ENCODE measurements at regions not wholly inside any gene's neighbourhood (a gene's known extent, or its start where the extent isn't known, plus 50 kb on each side); places are given as distances from the start of the nearest gene placed in this dataset.

GRCh38 chr2:67879586-67880290 is 183.1 kb downstream of the C1D start:
- Histone ChIP-seq H3K4me1 (no peaks in the 10 kb centered on the region), H3K36me3 (no peaks in the 10 kb centered on the region), H3K27me3 (no peaks in the 10 kb centered on the region), H3K9me3 (no peaks in the 10 kb centered on the region), H3K4me3 (no peak overlapping the region), H3K27ac (no peak overlapping the region)
- DNase-seq, result no peak
- TF ChIP-seq CTCF (IDR thresholded peaks at IDR 0.05) (no peak), POLR2A (IDR thresholded peaks at IDR 0.05) (no peak)

- no peaks in the 10 kb centered on the region for H3K9me3 ChIP-seq
- H3K4me3 ChIP-seq, result no peak overlapping the region
- no peaks in the 10 kb centered on the region for H3K27me3 ChIP-seq
- no peak for DNase-seq
- no peak overlapping the region for H3K27ac ChIP-seq
- TF ChIP-seq CTCF (IDR thresholded peaks at IDR 0.05) (no peak), POLR2A (IDR thresholded peaks at IDR 0.05) (no peak)
- H3K4me1 ChIP-seq, result no peaks in the 10 kb centered on the region
- H3K36me3 ChIP-seq, result no peaks in the 10 kb centered on the region
These were observed 182.5 kb downstream of the C1D start for GRCh38 chr2:67880291-67880761.

DNA sequence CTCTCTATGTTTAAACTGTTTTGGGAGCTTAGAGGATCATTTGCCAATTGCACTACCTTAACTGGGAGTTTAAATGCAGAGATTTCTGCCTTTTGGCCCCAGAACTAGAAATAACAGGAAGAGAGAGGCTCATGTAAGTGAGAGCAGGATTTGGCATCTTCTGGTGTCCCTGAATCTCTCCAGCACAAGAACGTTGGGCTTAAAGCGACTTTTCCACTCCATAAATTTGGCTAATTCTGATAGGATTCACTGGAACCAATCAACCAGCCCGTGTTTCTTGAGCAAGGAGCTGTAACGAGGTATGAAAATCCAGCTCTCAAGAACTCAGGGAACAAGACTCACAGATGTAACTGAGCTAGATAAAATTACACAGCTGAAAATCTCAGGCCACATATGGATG is 181.0 kb downstream of the C1D start:
- Histone ChIP-seq H3K4me3 (no peak overlapping the region), H3K36me3 (no peaks in the 10 kb centered on the region), H3K9me3 (no peaks in the 10 kb centered on the region), H3K27me3 (no peaks in the 10 kb centered on the region), H3K4me1 (no peaks in the 10 kb centered on the region), H3K27ac (no peak overlapping the region)
- no peak for TF ChIP-seq POLR2A (IDR thresholded peaks at IDR 0.05)
- TF ChIP-seq CTCF (IDR thresholded peaks at IDR 0.05), result no peak
- no peak for DNase-seq

DNA sequence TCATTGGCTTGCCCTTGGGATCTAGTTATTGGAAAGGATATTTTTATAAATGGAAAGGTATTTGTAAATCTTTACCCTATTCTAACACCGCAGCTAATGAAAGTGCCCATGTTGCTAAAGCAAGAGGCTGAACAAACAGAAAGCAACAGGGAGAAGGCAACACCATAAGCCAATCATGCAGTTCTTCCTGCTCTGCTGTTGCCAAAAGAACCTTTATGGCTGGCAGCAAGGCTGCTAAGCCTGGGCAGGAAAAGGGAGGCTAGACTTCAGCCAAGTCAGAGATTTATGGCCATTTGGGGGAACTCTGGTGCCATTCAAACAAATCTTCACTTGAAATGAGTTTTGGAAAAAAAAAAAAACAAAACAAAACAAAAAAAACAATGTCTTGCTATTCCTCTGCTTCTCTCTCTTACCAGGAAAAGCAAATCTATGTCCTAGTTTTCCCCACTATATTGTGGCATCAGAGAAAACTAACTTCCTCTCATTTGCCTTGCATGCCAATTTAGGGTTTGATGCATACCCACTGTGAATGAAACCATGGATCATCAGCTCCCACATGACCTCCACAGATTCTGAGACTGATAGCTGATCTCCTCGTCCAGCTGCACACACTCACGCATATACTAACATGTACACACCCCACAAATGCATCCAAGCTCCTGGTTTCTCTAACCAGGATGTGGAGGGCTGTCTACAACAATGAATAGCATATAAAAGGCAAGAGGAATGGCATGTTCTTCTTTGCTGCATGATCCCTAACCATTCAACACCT is 179.3 kb downstream of the C1D start:
- no peak overlapping the region for H3K27ac ChIP-seq
- H3K4me3 ChIP-seq, result no peak overlapping the region
- no peak for DNase-seq
- H3K27me3 ChIP-seq, result no peaks in the 10 kb centered on the region
- TF ChIP-seq CTCF (IDR thresholded peaks at IDR 0.05) (no peak), POLR2A (IDR thresholded peaks at IDR 0.05) (no peak)
- H3K4me1 ChIP-seq, result no peaks in the 10 kb centered on the region
- H3K9me3 ChIP-seq, result no peaks in the 10 kb centered on the region
- no peaks in the 10 kb centered on the region for H3K36me3 ChIP-seq

GRCh38 chr2:67888351-67889005 is 174.3 kb downstream of the C1D start:
- H3K27me3 ChIP-seq, result no peaks in the 10 kb centered on the region
- no peaks in the 10 kb centered on the region for H3K4me1 ChIP-seq
- no peak for DNase-seq
- H3K9me3 ChIP-seq, result no peaks in the 10 kb centered on the region
- no peak overlapping the region for H3K27ac ChIP-seq
- no peaks in the 10 kb centered on the region for H3K36me3 ChIP-seq
- no peak overlapping the region for H3K4me3 ChIP-seq
- TF ChIP-seq CTCF (IDR thresholded peaks at IDR 0.05), result no peak
- no peak for TF ChIP-seq POLR2A (IDR thresholded peaks at IDR 0.05)
